Loucy (cell line): ENCODE measurements at regions not wholly inside any gene's neighbourhood (a gene's known extent, or its start where the extent isn't known, plus 50 kb on each side); places are given as distances from the start of the nearest gene placed in this dataset.

Experiments
- H2AFZ ChIP-seq: fragments of 200-600 bp; sonication (generic); 2 replicates; pipeline ENCODE4 v1.6.0; 2016; ENCODE audit warnings: antibody characterized with exemption, mild to moderate bottlenecking, low read length, moderate library complexity
- H3F3A ChIP-seq: fragments of 200-600 bp; 2 replicates; pipeline ENCODE4 v1.6.0; 2016; ENCODE audit warnings: antibody characterized with exemption, low read depth, mild to moderate bottlenecking
- H3K27me3 ChIP-seq: fragments of 200-600 bp; sonication (generic); 2 replicates; pipeline ENCODE4 v1.6.1; 2014; ENCODE audit warnings: low read length, mild to moderate bottlenecking; ENCODE audit not compliant: insufficient read depth, poor library complexity, severe bottlenecking
- H3K36me3 ChIP-seq: fragments of 200-600 bp; sonication (generic); 2 replicates; pipeline ENCODE4 v1.6.1; 2016; ENCODE audit warnings: low read length; ENCODE audit not compliant: insufficient read depth
- H3K4me1 ChIP-seq: fragments of 200-600 bp; sonication (generic); 2 replicates; pipeline ENCODE4 v1.5.1; 2014; ENCODE audit warnings: low read length, mild to moderate bottlenecking; ENCODE audit not compliant: insufficient read depth, poor library complexity, severe bottlenecking
- H3K4me2 ChIP-seq: fragments of 200-600 bp; sonication (generic); 2 replicates; pipeline ENCODE4 v1.6.0; 2014; ENCODE audit warnings: antibody characterized with exemption, low read length, low read depth, mild to moderate bottlenecking; ENCODE audit not compliant: poor library complexity, severe bottlenecking
- H3K4me3 ChIP-seq: fragments of 200-600 bp; sonication (generic); 2 replicates; pipeline ENCODE4 v1.5.1; 2014; ENCODE audit warnings: low read length, mild to moderate bottlenecking, mixed read lengths; ENCODE audit not compliant: poor library complexity, severe bottlenecking
- H3K79me2 ChIP-seq: fragments of 200-600 bp; sonication (generic); 2 replicates; pipeline ENCODE4 v1.6.1; 2014; ENCODE audit warnings: low read length; ENCODE audit not compliant: insufficient read depth
- H3K9ac ChIP-seq: fragments of 200-600 bp; sonication (generic); 2 replicates; pipeline ENCODE4 v1.6.0; 2014; ENCODE audit warnings: mild to moderate bottlenecking, low read depth, low read length, moderate library complexity; ENCODE audit not compliant: poor library complexity, severe bottlenecking
- H3K9me2 ChIP-seq: fragments of 200-600 bp; sonication (generic); replicated peaks from 2 replicates; pipeline ENCODE4 v1.6.1; 2016; ENCODE audit warnings: low read depth, low read length, mixed read lengths
- H3K9me3 ChIP-seq: fragments of 200-600 bp; sonication (generic); 2 replicates; pipeline ENCODE4 v1.6.1; 2014; ENCODE audit warnings: mild to moderate bottlenecking, antibody characterized with exemption, low read length, low read depth; ENCODE audit not compliant: insufficient read depth
- H4K20me1 ChIP-seq: fragments of 200-600 bp; sonication (generic); 2 replicates; pipeline ENCODE4 v1.6.0; 2014; ENCODE audit warnings: antibody characterized with exemption, low read length, mild to moderate bottlenecking; ENCODE audit not compliant: insufficient read depth, poor library complexity, severe bottlenecking
- CTCF ChIP-seq: fragments of 200-600 bp; sonication (generic); conservative IDR thresholded peaks from 2 replicates; pipeline ENCODE4 v1.5.1; 2014; ENCODE audit warnings: mild to moderate bottlenecking, antibody characterized with exemption, low read length
- EZH2phosphoT487 ChIP-seq: fragments of 200-600 bp; IDR thresholded peaks from 2 replicates; pipeline ENCODE4 v1.6.1; 2018; ENCODE audit warnings: antibody characterized with exemption, mild to moderate bottlenecking, moderate library complexity, borderline replicate concordance

- Histone ChIP-seq H3K9me2 (no peaks in the 10 kb centered on the region), H3K36me3 (no peaks in the 10 kb centered on the region), H3K9me3 (no peaks in the 10 kb centered on the region), H3K9ac (no peak overlapping the region), H3K4me3 (no peak overlapping the region), H3K27me3 (no peaks in the 10 kb centered on the region), H3K79me2 (no peaks in the 10 kb centered on the region), H2AFZ (no peak overlapping the region), H3K4me2 (no peak overlapping the region), H3F3A (no peaks in the 10 kb centered on the region), H4K20me1 (no peaks in the 10 kb centered on the region), H3K4me1 (no peaks in the 10 kb centered on the region)
- no peak for TF ChIP-seq EZH2phosphoT487
- TF ChIP-seq CTCF = no peak
These were observed 1025.3 kb upstream of the CNTNAP5 start for GRCh38 chr2:122999821-123000220.

GRCh38 chr2:123002660-123003248 lies 1022.3 kb upstream of the CNTNAP5 start:
- Histone ChIP-seq H3K4me3 (no peak overlapping the region), H3K9me3 (peaks cover 5% of the 10 kb centered on the region; the same call in 1 of the 2 replicates), H3K27me3 (no peaks in the 10 kb centered on the region), H4K20me1 (no peaks in the 10 kb centered on the region), H3K36me3 (no peaks in the 10 kb centered on the region), H3K79me2 (no peaks in the 10 kb centered on the region), H3K4me2 (no peak overlapping the region), H3K9me2 (no peaks in the 10 kb centered on the region), H2AFZ (no peak overlapping the region), H3K4me1 (no peaks in the 10 kb centered on the region), H3K9ac (no peak overlapping the region), H3F3A (no peaks in the 10 kb centered on the region)
- TF ChIP-seq CTCF (no peak), EZH2phosphoT487 (no peak)

GRCh38 chr2:123015186-123015585 lies 1009.9 kb upstream of the CNTNAP5 start:
- H3K27me3 ChIP-seq = no peaks in the 10 kb centered on the region
- H3K9ac ChIP-seq = no peak overlapping the region
- H3K4me3 ChIP-seq = no peak overlapping the region
- H3K9me3 ChIP-seq = no peaks in the 10 kb centered on the region
- no peaks in the 10 kb centered on the region for H3F3A ChIP-seq
- H3K4me2 ChIP-seq = no peak overlapping the region
- no peaks in the 10 kb centered on the region for H3K4me1 ChIP-seq
- no peaks in the 10 kb centered on the region for H4K20me1 ChIP-seq
- H3K36me3 ChIP-seq = no peaks in the 10 kb centered on the region
- no peaks in the 10 kb centered on the region for H3K9me2 ChIP-seq
- no peaks in the 10 kb centered on the region for H3K79me2 ChIP-seq
- TF ChIP-seq EZH2phosphoT487 = no peak
- TF ChIP-seq CTCF = no peak
- no peak overlapping the region for H2AFZ ChIP-seq
